CD4-positive, alpha-beta T cell treated with Interleukin-10 for 1 hour (primary cell): ENCODE measurements at regions not wholly inside any gene's neighbourhood (a gene's known extent, or its start where the extent isn't known, plus 50 kb on each side); places are given as distances from the start of the nearest gene placed in this dataset.
"Not testable (repeated sequence)": the region's sequence is repeated elsewhere in the genome, so short reads cannot be mapped to it uniquely, and the experiment has no call there.

Experiments used
- DNase-seq: peaks from one replicate; pipeline ENCODE4 v3.0.0-alpha.2; 2020

- DNase-seq = no peak
Observed at GRCh38 chr1:56257726-56258125, 321.6 kb downstream of the PLPP3 start.

- DNase-seq = no peak
Observed at GRCh38 chr1:56256153-56257000, 323.0 kb downstream of the PLPP3 start.

DNA sequence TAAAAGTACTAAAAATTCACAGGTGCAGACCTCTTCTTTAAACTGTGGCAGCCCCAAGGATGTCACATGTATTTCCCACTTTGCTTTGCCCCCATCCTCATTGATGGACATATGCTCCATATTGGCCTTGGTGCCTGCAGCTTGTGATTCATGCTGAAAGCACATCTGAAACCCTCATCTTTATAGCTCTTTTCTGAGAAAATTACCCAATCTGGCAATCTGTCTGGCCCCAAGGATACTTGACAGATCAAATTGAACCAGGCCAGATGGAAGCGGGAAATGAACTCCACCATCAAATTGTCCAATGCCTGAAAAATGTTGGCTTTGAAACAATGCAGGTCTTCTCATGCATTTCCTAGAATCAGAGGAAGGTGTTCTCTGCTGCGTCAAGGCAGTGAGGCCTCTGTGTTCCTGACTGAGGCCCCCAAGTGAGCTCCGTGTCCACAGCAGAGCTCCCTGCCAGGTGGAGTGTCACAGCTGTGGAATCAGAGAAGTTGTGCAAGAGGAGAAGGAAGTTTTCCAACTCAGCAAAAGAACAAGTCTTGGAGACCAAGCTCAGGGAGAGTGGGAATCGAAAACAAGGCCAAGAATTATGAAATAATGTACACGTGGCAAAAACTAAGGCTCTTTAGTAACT lies 323.7 kb downstream of the PLPP3 start:
- DNase-seq = no peak

GRCh38 chr1:56254130-56254529 lies 325.2 kb downstream of the PLPP3 start:
- no peak for DNase-seq

- no peak for DNase-seq
Observed at GRCh38 chr1:56250809-56251208, 328.6 kb downstream of the PLPP3 start.

GRCh38 chr1:56249234-56249633 lies 330.1 kb downstream of the PLPP3 start:
- no peak for DNase-seq

DNA sequence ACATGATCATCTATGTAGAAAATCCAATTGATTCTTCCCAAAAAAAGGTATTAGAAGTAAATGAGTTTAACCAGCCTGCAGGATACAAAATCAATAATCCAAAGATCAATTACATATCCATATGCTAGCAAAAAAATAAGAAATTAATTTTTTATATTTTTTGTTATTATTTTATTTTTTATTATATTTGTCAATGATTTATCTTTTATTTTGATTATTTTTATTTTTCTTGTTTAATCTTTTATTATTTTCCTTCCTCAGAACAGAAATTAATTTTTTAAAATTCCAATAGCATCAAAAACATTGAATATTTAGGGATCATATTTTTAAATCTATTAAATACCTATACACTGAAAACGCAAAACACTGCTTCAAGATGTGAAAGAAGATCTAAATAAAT lies 331.2 kb downstream of the PLPP3 start:
- no peak for DNase-seq

- DNase-seq = not testable (repeated sequence)
Observed at GRCh38 chr1:56246726-56247125, 332.6 kb downstream of the PLPP3 start.

DNA sequence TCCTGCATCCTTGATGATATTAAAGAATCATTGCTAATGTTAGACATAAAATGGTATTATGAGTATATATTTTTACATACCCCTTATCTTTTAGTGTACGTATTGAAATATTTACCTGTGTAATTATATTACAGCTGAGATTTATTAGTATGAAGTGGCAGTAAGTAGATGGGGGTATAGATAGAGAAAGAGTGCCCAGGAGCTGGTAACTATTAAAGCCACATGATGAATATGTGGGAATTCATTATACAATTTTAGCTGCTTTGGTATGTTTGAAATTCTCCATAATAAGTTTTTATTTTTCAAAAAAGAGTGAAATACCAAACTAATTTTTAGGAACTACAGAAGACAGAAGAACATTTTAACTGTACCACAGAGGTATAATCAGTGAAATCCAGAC lies 339.0 kb downstream of the PLPP3 start:
- no peak for DNase-seq

GRCh38 chr1:56237491-56238064 lies 341.8 kb downstream of the PLPP3 start:
- no peak for DNase-seq

GRCh38 chr1:56236688-56237087 lies 342.7 kb downstream of the PLPP3 start:
- DNase-seq = no peak

DNA sequence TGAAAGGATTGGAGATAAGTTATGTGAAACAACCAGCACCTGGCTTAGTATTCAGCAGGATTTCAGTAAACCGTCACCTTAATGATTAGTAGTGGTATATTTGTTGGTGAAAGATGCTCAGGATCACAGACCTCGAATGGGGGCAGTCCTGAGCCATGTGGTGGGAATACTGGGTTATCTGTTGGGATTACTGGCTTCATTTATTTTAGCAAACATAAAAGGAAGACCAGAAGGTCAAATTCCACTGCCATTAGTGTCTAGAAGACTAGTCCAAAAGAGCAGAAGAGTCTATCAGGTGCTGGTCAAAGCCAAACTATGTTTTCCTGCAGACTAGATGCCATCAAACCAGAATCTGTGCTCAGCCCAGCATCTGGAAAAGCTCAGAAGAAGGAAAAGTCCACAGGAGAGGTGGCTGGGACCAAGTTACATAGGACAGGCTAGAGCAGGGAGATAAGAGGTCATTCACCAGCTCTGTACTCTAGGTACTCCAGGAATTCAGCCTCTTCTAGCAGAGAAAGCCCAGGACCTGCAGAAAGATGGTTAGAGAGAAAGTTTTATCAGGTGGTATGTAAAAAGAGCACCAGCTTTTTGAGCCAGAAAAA lies 343.4 kb downstream of the PLPP3 start:
- no peak for DNase-seq

DNA sequence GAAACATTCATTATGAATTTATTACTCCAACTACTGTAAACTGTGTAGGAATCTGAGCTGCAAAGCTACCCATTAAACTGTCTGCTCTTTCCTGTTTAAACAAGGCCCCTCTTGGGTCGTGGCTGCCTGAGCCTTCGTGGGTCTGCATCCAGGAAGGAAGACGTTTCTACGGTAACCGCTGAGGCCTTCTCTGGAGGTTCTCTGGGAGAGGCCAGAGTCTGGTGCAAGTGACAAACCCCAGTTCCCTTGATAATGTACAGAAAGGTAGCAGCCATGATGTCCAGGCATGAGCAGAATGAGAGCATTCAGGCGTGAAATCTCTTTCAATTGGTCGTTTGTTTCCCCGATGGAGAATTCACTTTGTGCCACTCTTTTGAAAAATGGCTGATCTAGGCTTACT lies 350.2 kb downstream of the PLPP3 start:
- no peak for DNase-seq

- no peak for DNase-seq
Observed at GRCh38 chr1:56227886-56228285, 351.5 kb downstream of the PLPP3 start.

GRCh38 chr1:56227401-56227800 lies 352.0 kb downstream of the PLPP3 start:
- no peak for DNase-seq

- no peak for DNase-seq
Observed at GRCh38 chr1:56225964-56226815, 353.2 kb downstream of the PLPP3 start.

GRCh38 chr1:56223968-56224367 lies 355.4 kb downstream of the PLPP3 start:
- no peak for DNase-seq

DNA sequence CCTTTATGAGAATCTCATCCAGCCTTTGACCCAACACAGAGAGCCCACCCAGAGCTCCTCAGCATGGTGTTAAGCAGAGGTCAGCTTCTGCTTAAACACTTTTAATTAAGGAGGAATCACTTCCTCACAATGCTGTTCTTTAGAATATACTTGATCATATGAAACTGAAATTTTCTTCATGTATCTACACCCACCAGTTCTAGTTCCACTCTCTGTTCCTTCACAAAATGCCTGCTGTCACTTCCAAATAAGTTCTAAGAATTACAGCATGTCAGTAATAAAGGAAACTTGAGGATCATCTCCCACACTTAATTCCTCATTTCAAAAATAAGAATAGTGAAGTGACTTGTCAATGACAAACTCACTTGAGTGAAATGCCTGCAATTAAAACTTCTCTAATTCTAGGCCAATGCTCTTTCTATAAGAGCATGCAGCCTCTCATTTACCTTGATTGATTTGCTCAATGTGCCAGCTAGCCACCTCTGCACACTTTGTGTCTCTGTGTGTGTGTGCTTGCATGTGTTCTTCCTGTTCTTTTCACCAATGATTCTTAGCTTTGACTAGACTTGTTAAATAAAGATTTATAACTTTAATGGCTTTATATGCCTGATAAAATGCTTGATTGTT lies 356.3 kb downstream of the PLPP3 start:
- DNase-seq = no peak

DNA sequence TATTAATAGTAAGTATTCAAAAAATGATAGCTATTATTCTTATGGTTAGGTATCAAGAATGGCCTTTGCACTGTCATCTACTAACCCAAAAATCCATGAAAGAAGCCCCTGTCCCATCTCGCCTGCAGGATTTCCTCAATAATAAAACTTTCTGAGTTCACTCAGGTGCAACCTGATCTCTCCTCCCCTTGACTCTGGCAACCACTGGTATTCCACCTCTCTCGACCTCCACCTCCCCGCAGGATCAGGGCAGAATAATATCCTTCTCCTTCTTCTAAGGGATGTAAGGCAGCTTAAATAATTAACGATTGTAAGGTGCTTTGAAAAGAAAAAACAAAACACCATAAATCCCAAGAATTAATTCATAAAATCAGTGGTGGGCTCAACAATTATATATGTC lies 359.3 kb downstream of the PLPP3 start:
- no peak for DNase-seq

- DNase-seq = no peak
Observed at GRCh38 chr1:56218023-56218422, 361.3 kb downstream of the PLPP3 start.

GRCh38 chr1:56216218-56216617 lies 363.1 kb downstream of the PLPP3 start:
- DNase-seq = no peak

DNA sequence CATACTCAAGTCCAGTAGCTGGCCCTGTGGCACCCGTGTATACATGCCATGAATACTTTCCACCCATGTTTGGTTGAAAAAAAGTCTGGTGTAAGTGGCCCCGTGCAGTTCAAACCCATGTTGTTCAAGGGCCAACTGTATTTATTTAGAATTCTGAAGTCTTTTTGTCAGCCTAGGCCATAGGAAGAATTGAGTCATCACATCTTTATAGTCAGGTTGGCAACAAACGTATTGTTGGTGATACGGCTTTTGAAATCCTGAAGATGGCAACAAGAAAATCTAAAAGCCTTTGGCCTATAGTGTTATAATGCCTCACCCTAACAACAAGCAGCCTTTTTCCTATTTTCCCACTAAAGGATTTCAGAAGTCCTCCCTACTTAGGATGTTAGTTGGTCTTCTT lies 363.6 kb downstream of the PLPP3 start:
- DNase-seq = no peak
